Peyer's patch (tissue), 4 donors: ENCODE measurements at regions not wholly inside any gene's neighbourhood (a gene's known extent, or its start where the extent isn't known, plus 50 kb on each side); places are given as distances from the start of the nearest gene placed in this dataset.

Experiments used
- CTCF ChIP-seq, 6 experiments: fragments of 450-650 bp in 4 of 6; fragments of 200-600 bp in 2 of 6; sonication (generic) in 1 of 6; IDR thresholded peaks; one replicate each; pipeline ENCODE4 v1.5.1; 2017 to 2019; ENCODE audit warnings: antibody characterized with exemption in 6 of 6, mild to moderate bottlenecking in 3 of 6, moderate library complexity in 1 of 6
- POLR2A ChIP-seq, 2 donors: fragments of 450-650 bp; IDR thresholded peaks; one replicate each; pipeline ENCODE4 v1.5.1; 2017; ENCODE audit warnings: antibody characterized with exemption in 2 of 2, mild to moderate bottlenecking in 2 of 2, moderate library complexity in 2 of 2

- TF ChIP-seq CTCF (IDR thresholded peaks at IDR 0.05) = no peak
- TF ChIP-seq POLR2A (IDR thresholded peaks at IDR 0.05) = no peak
Observed at GRCh38 chr3:72344647-72345046, 503.6 kb downstream of the SHQ1 start.
